B cell (primary cell): ENCODE measurements at regions not wholly inside any gene's neighbourhood (a gene's known extent, or its start where the extent isn't known, plus 50 kb on each side); places are given as distances from the start of the nearest gene placed in this dataset.

Experiments used
- ATAC-seq: fragments of 200-7000 bp; cut with Tn5 transposase; one replicate; pipeline ENCODE4 v1.10.0; 2021; ENCODE audit warnings: low read depth, mild to moderate bottlenecking, moderate number of reproducible peaks, moderate library complexity
- CTCF ChIA-PET: fragments of 350-600 bp; sonication (Branson Sonifier 250); formaldehyde crosslinking; loops from one replicate; lab custom pipeline; 2021; ENCODE audit warnings: antibody characterized with exemption, inconsistent platforms; lab: Charles Lee
- POLR2A ChIA-PET: fragments of 350-600 bp; sonication (Branson Sonifier 250); formaldehyde crosslinking; loops from one replicate; lab custom pipeline; 2021; ENCODE audit warnings: antibody characterized with exemption; lab: Charles Lee
- DNase-seq: peaks from one replicate; pipeline ENCODE4 v3.0.0; 2013
- H2AFZ ChIP-seq: 2 replicates; pipeline ENCODE4 v1.6.1; 2012; ENCODE audit warnings: mild to moderate bottlenecking, low read depth, low read length; ENCODE audit not compliant: insufficient read depth, poor library complexity, severe bottlenecking
- H3K27ac ChIP-seq, 2 donors: 1 replicate in 1 of 2; 2 replicates in 1 of 2; pipeline ENCODE4 v1.5.1; 2012 to 2013; ENCODE audit warnings: low read length in 2 of 2, mild to moderate bottlenecking in 2 of 2, moderate library complexity in 1 of 2
- H3K27me3 ChIP-seq, 4 experiments: fragments of 200-600 bp in 1 of 4; sonication (generic) in 1 of 4; replicated peaks in 1 of 4; 1 replicate in 2 of 4; 2 replicates in 2 of 4; pipeline versions ENCODE4 v1.6.1 to v1.7.0; 2013 to 2016; ENCODE audit warnings: low read length in 3 of 4, mild to moderate bottlenecking in 2 of 4, mixed read lengths in 1 of 4, moderate library complexity in 1 of 4; ENCODE audit not compliant: insufficient read depth in 4 of 4, control insufficient read depth in 3 of 4; ENCODE audit errors: control extremely low read depth in 1 of 4
- H3K36me3 ChIP-seq, 2 experiments: replicated peaks in 1 of 2; 1 replicate in 1 of 2; 2 replicates in 1 of 2; pipeline versions ENCODE4 v1.6.1 to v1.7.1; 2013; ENCODE audit warnings: low read length in 1 of 2; ENCODE audit not compliant: insufficient read depth in 2 of 2, control insufficient read depth in 1 of 2; ENCODE audit errors: control extremely low read depth in 1 of 2, extremely low read depth in 1 of 2
- H3K4me1 ChIP-seq, 2 donors: fragments of 200-600 bp in 1 of 2; sonication (generic) in 1 of 2; 1 replicate in 1 of 2; 2 replicates in 1 of 2; pipeline versions ENCODE4 v1.5.1 to v1.6.1; 2013 to 2017; ENCODE audit warnings: low read length in 2 of 2; ENCODE audit not compliant: control insufficient read depth in 2 of 2, insufficient read depth in 2 of 2
- H3K4me2 ChIP-seq: replicated peaks from 2 replicates; pipeline ENCODE3; 2012; ENCODE audit warnings: mild to moderate bottlenecking, low read depth, low read length; ENCODE audit not compliant: poor library complexity, severe bottlenecking
- H3K4me3 ChIP-seq, 5 experiments: fragments of 200-600 bp in 1 of 5; sonication (generic) in 1 of 5; 1 replicate in 3 of 5; 2 replicates in 2 of 5; pipeline versions ENCODE4 v1.5.1 to v1.7.0; 2011 to 2016; ENCODE audit warnings: low read length in 4 of 5, mild to moderate bottlenecking in 4 of 5, low read depth in 2 of 5, control low read depth in 1 of 5, moderate library complexity in 1 of 5; ENCODE audit not compliant: insufficient read depth in 1 of 5; ENCODE audit errors: control extremely low read depth in 1 of 5, extremely low read depth in 1 of 5
- H3K79me2 ChIP-seq: fragments of 200-600 bp; sonication (generic); one replicate; pipeline ENCODE4 v1.6.0; 2016; ENCODE audit warnings: low read length; ENCODE audit not compliant: control insufficient read depth, insufficient read depth
- H3K9ac ChIP-seq: fragments of 200-600 bp; sonication (generic); 2 replicates; pipeline ENCODE4 v1.6.1; 2017; ENCODE audit warnings: mild to moderate bottlenecking, low read length, moderate library complexity
- H3K9me3 ChIP-seq, 3 donors: one replicate each; pipeline versions ENCODE4 v1.6.1 to v1.7.1; 2013; ENCODE audit warnings: low read length in 2 of 3; ENCODE audit not compliant: control insufficient read depth in 2 of 3, insufficient read depth in 1 of 3; ENCODE audit errors: control extremely low read depth in 1 of 3
- H4K20me1 ChIP-seq: 2 replicates; pipeline ENCODE4 v1.6.0; 2012; ENCODE audit warnings: mild to moderate bottlenecking, low read length; ENCODE audit not compliant: insufficient read depth, control insufficient read depth, poor library complexity, severe bottlenecking
- H3K27ac Mint-ChIP-seq: one replicate; pipeline ENCODE4 v1.8.0; 2021; ENCODE audit warnings: mixed read lengths
- H3K27me3 Mint-ChIP-seq: one replicate; pipeline ENCODE4 v1.8.0; 2021; ENCODE audit warnings: mixed read lengths
- H3K4me1 Mint-ChIP-seq: one replicate; pipeline ENCODE4 v1.8.0; 2021; ENCODE audit warnings: mixed read lengths
- H3K4me3 Mint-ChIP-seq: one replicate; pipeline ENCODE4 v1.8.0; 2021; ENCODE audit warnings: mixed read lengths
- H3K9me3 Mint-ChIP-seq: one replicate; pipeline ENCODE4 v1.8.0; 2022; ENCODE audit warnings: mixed read lengths; ENCODE audit not compliant: insufficient read depth
- CTCF ChIP-seq: fragments of 200-600 bp; IDR thresholded peaks from one replicate; pipeline ENCODE4 v1.8.0; 2022; ENCODE audit warnings: antibody characterized with exemption, mild to moderate bottlenecking
- EZH2 ChIP-seq: IDR thresholded peaks from 2 replicates; pipeline ENCODE4 v1.6.1; 2012; ENCODE audit warnings: borderline replicate concordance, low read depth, mild to moderate bottlenecking, moderate library complexity, low read length; ENCODE audit not compliant: insufficient read depth, poor library complexity, severe bottlenecking
- WGBS: methylation state at CpG from one replicate; pipeline ENCODE4 v1.1.5; 2013; ENCODE audit warnings: missing lambda C conversion rate; ENCODE audit not compliant: insufficient coverage; 5-methylcytosine and 5-hydroxymethylcytosine counted together
- intact Hi-C: fragments of 100-400 bp; cut with micrococcal nuclease; formaldehyde crosslinking; loops from one replicate; pipeline ENCODE4 v1.10.0; 2022

DNA sequence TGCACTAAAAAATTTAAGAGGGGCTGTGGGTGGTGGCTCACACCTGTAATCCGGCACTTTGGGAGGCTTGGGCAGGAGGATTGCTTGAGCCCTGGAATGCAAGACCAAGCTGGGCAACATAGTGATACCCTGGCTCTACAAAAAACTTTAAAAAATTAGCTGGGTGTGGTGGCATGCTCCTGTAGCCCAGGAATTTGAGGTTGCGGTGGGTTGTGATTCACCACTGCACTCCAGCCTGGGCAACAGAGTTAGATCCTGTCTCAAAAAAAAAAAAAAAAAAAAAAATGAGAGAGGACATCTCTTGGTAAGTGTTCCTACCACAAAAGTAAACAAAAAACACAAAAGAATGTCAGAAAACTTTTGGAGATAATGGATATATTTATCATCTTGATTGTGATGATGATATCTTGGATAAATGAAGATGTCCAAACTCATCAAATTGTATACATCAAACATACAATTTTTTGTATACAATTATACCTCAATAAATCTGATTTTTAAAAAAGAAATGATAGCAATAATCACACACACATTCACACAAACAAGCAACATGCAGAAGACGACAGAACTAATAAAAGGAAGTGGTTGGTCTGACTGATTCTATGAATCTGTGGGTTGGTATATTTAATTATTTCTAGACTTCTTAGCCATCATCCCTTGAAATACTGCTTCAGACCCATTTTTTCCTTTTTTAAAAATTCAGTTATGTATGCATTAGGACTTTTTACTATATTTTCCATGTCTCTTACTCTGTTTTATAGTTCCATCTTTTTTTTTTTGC, 465.9 kb downstream of the PLA2G4A start:
- no CpG with 5 or more reads among the region's 3 CpGs for WGBS
- H3K36me3 ChIP-seq: no peaks in the 10 kb centered on the region
- no peak overlapping the region for H3K27ac ChIP-seq
- ChIA-PET POLR2A (no interaction called here), CTCF (no interaction called here)
- H3K4me2 ChIP-seq: no peak overlapping the region
- no peaks in the 10 kb centered on the region for H3K9me3 ChIP-seq
- H3K27me3 Mint-ChIP-seq: no peaks in the 10 kb centered on the region
- no peaks in the 10 kb centered on the region for H3K4me1 ChIP-seq
- TF ChIP-seq CTCF (no peak), EZH2 (no peak)
- H4K20me1 ChIP-seq: no peaks in the 10 kb centered on the region
- DNase-seq: no peak
- H3K9me3 Mint-ChIP-seq: peaks cover 4% of the 10 kb centered on the region
- intact Hi-C loops: no loop called here
- no peak overlapping the region for H2AFZ ChIP-seq
- H3K4me3 ChIP-seq: no peak overlapping the region
- no peaks in the 10 kb centered on the region for H3K4me1 Mint-ChIP-seq
- H3K79me2 ChIP-seq: no peaks in the 10 kb centered on the region
- no peak overlapping the region for H3K9ac ChIP-seq
- no peak overlapping the region for H3K4me3 Mint-ChIP-seq
- no peak overlapping the region for H3K27ac Mint-ChIP-seq
- no peak for ATAC-seq
- H3K27me3 ChIP-seq: no peaks in the 10 kb centered on the region

DNA sequence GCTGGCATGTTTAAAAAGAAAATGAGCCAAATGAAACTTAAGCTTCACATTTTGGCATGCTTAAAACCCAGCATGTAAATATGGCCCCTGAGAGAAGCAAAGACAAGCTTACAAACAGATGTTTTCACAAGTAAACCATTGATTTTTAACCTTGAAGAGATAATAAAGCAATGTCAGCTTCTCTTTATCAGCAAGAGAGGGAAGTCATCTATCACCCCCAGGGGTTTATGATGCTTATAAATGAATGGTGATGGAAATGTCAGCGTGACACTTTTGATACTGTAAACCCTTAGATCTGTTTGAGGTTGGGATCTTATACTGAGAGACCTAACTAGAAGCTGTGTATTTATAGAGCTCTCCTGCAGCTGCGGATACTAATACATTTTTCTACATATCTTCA, 471.3 kb downstream of the PLA2G4A start:
- no peak overlapping the region for H3K9ac ChIP-seq
- no peak overlapping the region for H3K27ac ChIP-seq
- no peaks in the 10 kb centered on the region for H3K79me2 ChIP-seq
- intact Hi-C loops: no loop called here
- no peaks in the 10 kb centered on the region for H3K27me3 Mint-ChIP-seq
- no peak overlapping the region for H3K27ac Mint-ChIP-seq
- H4K20me1 ChIP-seq: no peaks in the 10 kb centered on the region
- no peak for TF ChIP-seq EZH2
- no peak for TF ChIP-seq CTCF
- ATAC-seq (no peak), DNase-seq (no peak)
- CTCF ChIA-PET: no interaction called here
- H2AFZ ChIP-seq: no peak overlapping the region
- no peaks in the 10 kb centered on the region for H3K9me3 Mint-ChIP-seq
- no peaks in the 10 kb centered on the region for H3K4me1 ChIP-seq
- H3K36me3 ChIP-seq: no peaks in the 10 kb centered on the region
- H3K9me3 ChIP-seq: no peaks in the 10 kb centered on the region
- H3K4me1 Mint-ChIP-seq: no peaks in the 10 kb centered on the region
- no peak overlapping the region for H3K4me3 ChIP-seq
- POLR2A ChIA-PET: no interaction called here
- H3K4me2 ChIP-seq: no peak overlapping the region
- WGBS: no CpG with 5 or more reads among the region's 2 CpGs
- H3K27me3 ChIP-seq: no peaks in the 10 kb centered on the region
- no peak overlapping the region for H3K4me3 Mint-ChIP-seq
